ENCODE measurements at regions not wholly inside any gene's neighbourhood (a gene's known extent, or its start where the extent isn't known, plus 50 kb on each side); places are given as distances from the start of the nearest gene placed in this dataset.
A peak's percentile ranks its signal among the peaks of the same experiment; 100 is the strongest.
"Not testable (repeated sequence)": the region's sequence is repeated elsewhere in the genome, so short reads cannot be mapped to it uniquely, and the experiment has no call there.

DNA sequence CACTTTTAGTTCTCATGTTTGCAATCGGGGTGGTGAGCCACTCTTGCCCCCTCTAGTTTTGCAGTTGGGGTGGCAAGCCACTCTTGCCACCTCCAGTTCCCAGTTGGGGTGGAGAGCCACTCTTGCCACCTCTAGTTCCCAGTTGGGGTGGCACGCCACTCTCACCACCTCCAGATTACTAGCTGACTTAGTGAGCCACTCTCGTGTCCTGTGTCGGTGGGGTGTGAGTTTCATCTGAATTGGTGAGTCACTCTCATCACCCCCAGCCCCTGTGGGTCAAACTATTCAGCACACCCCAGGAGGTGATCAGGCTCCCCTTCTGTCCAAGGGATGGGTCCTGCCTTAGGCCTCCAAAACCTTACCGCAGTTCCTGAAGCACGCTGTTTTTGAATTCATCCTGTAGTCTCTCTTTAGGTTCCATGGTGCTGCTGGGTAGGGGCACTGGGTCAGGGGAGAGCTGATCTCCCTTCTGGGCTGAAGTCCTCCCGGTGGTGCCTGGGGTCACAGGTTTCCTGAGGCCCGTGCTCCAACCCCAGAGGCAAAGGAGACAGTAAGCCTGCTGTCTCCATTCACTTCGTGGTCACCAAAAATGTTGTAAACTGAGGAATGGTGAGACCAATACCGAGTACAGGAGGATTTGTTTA, 224.2 kb upstream of the SYNCRIP start:
- H3K4me3 ChIP-seq (ENCODE audit: low read depth, low read length), result no peak overlapping the region
- no peak for DNase-seq (ENCODE audit: low read depth)
- TF ChIP-seq, protein P1, sequence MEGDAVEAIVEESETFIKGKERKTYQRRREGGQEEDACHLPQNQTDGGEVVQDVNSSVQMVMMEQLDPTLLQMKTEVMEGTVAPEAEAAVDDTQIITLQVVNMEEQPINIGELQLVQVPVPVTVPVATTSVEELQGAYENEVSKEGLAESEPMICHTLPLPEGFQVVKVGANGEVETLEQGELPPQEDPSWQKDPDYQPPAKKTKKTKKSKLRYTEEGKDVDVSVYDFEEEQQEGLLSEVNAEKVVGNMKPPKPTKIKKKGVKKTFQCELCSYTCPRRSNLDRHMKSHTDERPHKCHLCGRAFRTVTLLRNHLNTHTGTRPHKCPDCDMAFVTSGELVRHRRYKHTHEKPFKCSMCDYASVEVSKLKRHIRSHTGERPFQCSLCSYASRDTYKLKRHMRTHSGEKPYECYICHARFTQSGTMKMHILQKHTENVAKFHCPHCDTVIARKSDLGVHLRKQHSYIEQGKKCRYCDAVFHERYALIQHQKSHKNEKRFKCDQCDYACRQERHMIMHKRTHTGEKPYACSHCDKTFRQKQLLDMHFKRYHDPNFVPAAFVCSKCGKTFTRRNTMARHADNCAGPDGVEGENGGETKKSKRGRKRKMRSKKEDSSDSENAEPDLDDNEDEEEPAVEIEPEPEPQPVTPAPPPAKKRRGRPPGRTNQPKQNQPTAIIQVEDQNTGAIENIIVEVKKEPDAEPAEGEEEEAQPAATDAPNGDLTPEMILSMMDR (conservative IDR thresholded peaks at IDR 0.05; ENCODE audit: low read depth, low read length), result no peak

- H3K4me3 ChIP-seq (ENCODE audit: low read depth, low read length), result peak overlapping the region; percentile 61
- TF ChIP-seq, protein P1 (conservative IDR thresholded peaks at IDR 0.05; ENCODE audit: low read depth, low read length), result no peak
- DNase-seq (ENCODE audit: low read depth), result peak; percentile 18
Measured at GRCh38 chr6:85866370-85866730, 223.7 kb upstream of the SYNCRIP start.

GRCh38 chr6:85865420-85866369, 223.0 kb upstream of the SYNCRIP start:
- H3K4me3 ChIP-seq (ENCODE audit: low read depth, low read length), result peak overlapping the region; percentile 61
- DNase-seq (ENCODE audit: low read depth), result peak; percentile 77
- TF ChIP-seq, protein P1 (conservative IDR thresholded peaks at IDR 0.05; ENCODE audit: low read depth, low read length), result no peak

GRCh38 chr6:85864453-85865401, 222.0 kb upstream of the SYNCRIP start:
- TF ChIP-seq, protein P1 (conservative IDR thresholded peaks at IDR 0.05; ENCODE audit: low read depth, low read length), result peak; percentile 31
- peak; percentile 49 for DNase-seq (ENCODE audit: low read depth)
- no peak overlapping the region for H3K4me3 ChIP-seq (ENCODE audit: low read depth, low read length)

DNA sequence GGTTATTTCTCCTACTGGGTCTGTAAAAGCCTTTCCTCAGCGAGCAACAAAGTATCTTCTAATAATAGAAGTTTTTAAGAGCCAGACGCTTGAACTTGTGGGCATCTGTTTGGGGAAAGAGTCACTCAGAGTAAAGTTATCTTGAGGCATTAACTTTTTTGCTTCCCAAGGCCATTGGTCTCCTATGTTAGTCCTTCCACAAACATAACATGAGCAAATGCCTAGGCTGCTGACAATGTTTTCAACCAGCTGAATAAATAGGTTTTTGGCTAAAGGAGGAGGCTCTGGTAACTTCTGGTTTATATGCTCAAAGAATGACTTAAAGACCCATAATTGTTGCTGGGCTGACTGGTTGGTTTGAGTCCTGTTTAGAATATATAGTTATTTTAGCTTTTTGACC, 213.5 kb upstream of the SYNCRIP start:
- TF ChIP-seq, protein P1 (conservative IDR thresholded peaks at IDR 0.05; ENCODE audit: low read depth, low read length), result no peak
- DNase-seq (ENCODE audit: low read depth), result no peak
- H3K4me3 ChIP-seq (ENCODE audit: low read depth, low read length), result no peak overlapping the region

GRCh38 chr6:85838351-85839119, 195.8 kb upstream of the SYNCRIP start:
- not testable (repeated sequence) for DNase-seq (ENCODE audit: low read depth); H3K4me3 ChIP-seq (ENCODE audit: low read depth, low read length)

Data from choroid plexus epithelial cell (primary cell).